Gastrocnemius medialis (tissue), 4 donors: ENCODE measurements at regions not wholly inside any gene's neighbourhood (a gene's known extent, or its start where the extent isn't known, plus 50 kb on each side); places are given as distances from the start of the nearest gene placed in this dataset.
"Not testable (repeated sequence)": the region's sequence is repeated elsewhere in the genome, so short reads cannot be mapped to it uniquely, and the experiment has no call there.

ENCODE experiments used
- ATAC-seq, 2 donors: fragments of 150-250 bp; one replicate each; pipeline ENCODE4 v1.9.1; 2016
- DNase-seq, 2 donors: peaks; one replicate each; pipeline ENCODE4 v3.0.0-alpha.2; 2019
- H3K27ac ChIP-seq, 4 donors: fragments of 200-600 bp; sonication (generic); 1 replicate in 1 of 4; 2 replicates in 3 of 4; pipeline ENCODE4 v1.5.1; 2016 to 2018; ENCODE audit warnings: mild to moderate bottlenecking in 2 of 4, moderate library complexity in 1 of 4
- H3K27me3 ChIP-seq, 3 donors: fragments of 200-600 bp; sonication (generic) in 2 of 3; 1 replicate in 1 of 3; 2 replicates in 2 of 3; pipeline versions ENCODE4 v1.5.1 to v1.6.0; 2016 to 2019; ENCODE audit warnings: mild to moderate bottlenecking in 1 of 3, moderate library complexity in 1 of 3
- H3K36me3 ChIP-seq, 2 donors: fragments of 200-600 bp; sonication (generic) in 1 of 2; one replicate each; pipeline ENCODE4 v1.5.1; 2017 to 2018
- H3K4me1 ChIP-seq, 2 donors: fragments of 200-600 bp; sonication (generic) in 1 of 2; one replicate each; pipeline ENCODE4 v1.5.1; 2016 to 2017; ENCODE audit warnings: mild to moderate bottlenecking in 2 of 2
- H3K4me3 ChIP-seq, 4 donors: fragments of 200-600 bp; sonication (generic) in 3 of 4; 1 replicate in 1 of 4; 2 replicates in 3 of 4; pipeline ENCODE4 v1.5.1; 2016 to 2019; ENCODE audit warnings: mild to moderate bottlenecking in 2 of 4
- H3K9me3 ChIP-seq, 3 donors: fragments of 200-600 bp; sonication (generic) in 2 of 3; 1 replicate in 1 of 3; 2 replicates in 2 of 3; pipeline ENCODE4 v1.5.1; 2016 to 2019
- POLR2A ChIP-seq, 2 donors: fragments of 450-650 bp; IDR thresholded peaks; one replicate each; pipeline ENCODE4 v1.6.1; 2017; ENCODE audit warnings: antibody characterized with exemption in 2 of 2, mild to moderate bottlenecking in 2 of 2, moderate library complexity in 2 of 2
- in situ Hi-C, 4 donors: fragments of 200-750 bp; cut with MboI; loops; one replicate each; pipeline versions ENCODE4 v1.15.0 to v1.8.0; 2017; ENCODE audit warnings: low sequenced_read_pairs in 4 of 4
- intact Hi-C: fragments of 100-400 bp; cut with DNase I; formaldehyde crosslinking; loops from one replicate; pipeline ENCODE4 v1.15.1; 2023; ENCODE audit warnings: low total_unique reads
- TF ChIP-seq, protein P1 (sequence below), 5 experiments: fragments of 450-650 bp in 3 of 5; fragments of 200-600 bp in 2 of 5; sonication (generic) in 2 of 5; IDR thresholded peaks in 4 of 5; conservative IDR thresholded peaks in 1 of 5; 1 replicate in 4 of 5; 2 replicates in 1 of 5; pipeline ENCODE4 v1.5.1; 2016 to 2019; ENCODE audit warnings: antibody characterized with exemption in 5 of 5, mild to moderate bottlenecking in 3 of 5, moderate library complexity in 3 of 5

DNA sequence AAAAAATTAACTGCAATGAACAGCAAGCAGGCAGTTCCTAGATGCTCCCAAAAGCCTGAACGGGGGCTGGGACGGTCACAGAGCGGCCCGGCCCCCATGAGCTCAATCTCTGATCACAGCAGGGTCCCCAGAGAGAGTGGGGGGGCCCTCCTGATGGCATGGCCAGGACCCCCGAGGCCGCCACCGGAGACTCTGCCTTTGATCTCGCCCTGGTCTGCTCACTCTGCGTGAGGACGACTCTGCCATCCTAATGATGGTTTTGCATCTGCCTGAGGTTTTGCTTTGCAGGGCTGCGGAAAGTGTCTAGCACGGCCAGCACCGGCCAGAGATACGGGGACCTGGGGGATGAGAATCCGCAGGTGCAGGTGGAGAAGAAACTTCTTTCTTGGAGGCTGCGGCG lies 103.8 kb downstream of the SHOX start:
- DNase-seq (no peak), ATAC-seq (no peak)
- H3K9me3 ChIP-seq: no peaks in the 10 kb centered on the region
- H3K4me3 ChIP-seq: no peak overlapping the region
- H3K27ac ChIP-seq: no peak overlapping the region
- in situ Hi-C loops: no loop called here
- no peaks in the 10 kb centered on the region for H3K4me1 ChIP-seq
- TF ChIP-seq POLR2A (IDR thresholded peaks at IDR 0.05): no peak
- TF ChIP-seq, protein P1, sequence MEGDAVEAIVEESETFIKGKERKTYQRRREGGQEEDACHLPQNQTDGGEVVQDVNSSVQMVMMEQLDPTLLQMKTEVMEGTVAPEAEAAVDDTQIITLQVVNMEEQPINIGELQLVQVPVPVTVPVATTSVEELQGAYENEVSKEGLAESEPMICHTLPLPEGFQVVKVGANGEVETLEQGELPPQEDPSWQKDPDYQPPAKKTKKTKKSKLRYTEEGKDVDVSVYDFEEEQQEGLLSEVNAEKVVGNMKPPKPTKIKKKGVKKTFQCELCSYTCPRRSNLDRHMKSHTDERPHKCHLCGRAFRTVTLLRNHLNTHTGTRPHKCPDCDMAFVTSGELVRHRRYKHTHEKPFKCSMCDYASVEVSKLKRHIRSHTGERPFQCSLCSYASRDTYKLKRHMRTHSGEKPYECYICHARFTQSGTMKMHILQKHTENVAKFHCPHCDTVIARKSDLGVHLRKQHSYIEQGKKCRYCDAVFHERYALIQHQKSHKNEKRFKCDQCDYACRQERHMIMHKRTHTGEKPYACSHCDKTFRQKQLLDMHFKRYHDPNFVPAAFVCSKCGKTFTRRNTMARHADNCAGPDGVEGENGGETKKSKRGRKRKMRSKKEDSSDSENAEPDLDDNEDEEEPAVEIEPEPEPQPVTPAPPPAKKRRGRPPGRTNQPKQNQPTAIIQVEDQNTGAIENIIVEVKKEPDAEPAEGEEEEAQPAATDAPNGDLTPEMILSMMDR (IDR thresholded peaks at IDR 0.05 in 4 of 5, conservative IDR thresholded peaks at IDR 0.05 in 1 of 5): no peak
- intact Hi-C loops: no loop called here
- no peaks in the 10 kb centered on the region for H3K27me3 ChIP-seq
- H3K36me3 ChIP-seq: no peaks in the 10 kb centered on the region

DNA sequence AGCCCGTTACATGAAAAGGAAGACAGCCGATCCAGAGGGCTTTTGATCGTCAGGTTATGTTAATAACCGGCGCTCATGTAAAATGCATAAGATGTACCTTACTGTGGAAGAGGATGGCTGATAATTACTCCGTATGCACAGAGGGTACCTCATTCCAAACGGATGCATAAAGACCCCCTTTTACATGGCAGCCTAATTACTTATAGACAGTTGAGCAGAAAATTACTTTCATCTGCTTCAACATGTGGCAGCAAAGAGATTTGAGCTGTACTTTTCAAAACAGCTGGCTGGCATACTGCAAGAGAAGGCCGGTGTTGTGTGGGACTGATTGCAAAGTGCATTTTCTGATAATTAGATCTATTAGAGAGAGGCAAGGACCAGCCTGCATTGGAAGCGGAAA lies 103.4 kb downstream of the SHOX start:
- ATAC-seq (no peak), DNase-seq (no peak)
- in situ Hi-C loops: no loop called here
- TF ChIP-seq, protein P1 (IDR thresholded peaks at IDR 0.05 in 4 of 5, conservative IDR thresholded peaks at IDR 0.05 in 1 of 5): no peak
- TF ChIP-seq POLR2A (IDR thresholded peaks at IDR 0.05): no peak
- intact Hi-C loops: no loop called here
- Histone ChIP-seq H3K36me3 (no peaks in the 10 kb centered on the region), H3K27me3 (no peaks in the 10 kb centered on the region), H3K27ac (no peak overlapping the region), H3K4me1 (no peaks in the 10 kb centered on the region), H3K4me3 (no peak overlapping the region), H3K9me3 (no peaks in the 10 kb centered on the region)

DNA sequence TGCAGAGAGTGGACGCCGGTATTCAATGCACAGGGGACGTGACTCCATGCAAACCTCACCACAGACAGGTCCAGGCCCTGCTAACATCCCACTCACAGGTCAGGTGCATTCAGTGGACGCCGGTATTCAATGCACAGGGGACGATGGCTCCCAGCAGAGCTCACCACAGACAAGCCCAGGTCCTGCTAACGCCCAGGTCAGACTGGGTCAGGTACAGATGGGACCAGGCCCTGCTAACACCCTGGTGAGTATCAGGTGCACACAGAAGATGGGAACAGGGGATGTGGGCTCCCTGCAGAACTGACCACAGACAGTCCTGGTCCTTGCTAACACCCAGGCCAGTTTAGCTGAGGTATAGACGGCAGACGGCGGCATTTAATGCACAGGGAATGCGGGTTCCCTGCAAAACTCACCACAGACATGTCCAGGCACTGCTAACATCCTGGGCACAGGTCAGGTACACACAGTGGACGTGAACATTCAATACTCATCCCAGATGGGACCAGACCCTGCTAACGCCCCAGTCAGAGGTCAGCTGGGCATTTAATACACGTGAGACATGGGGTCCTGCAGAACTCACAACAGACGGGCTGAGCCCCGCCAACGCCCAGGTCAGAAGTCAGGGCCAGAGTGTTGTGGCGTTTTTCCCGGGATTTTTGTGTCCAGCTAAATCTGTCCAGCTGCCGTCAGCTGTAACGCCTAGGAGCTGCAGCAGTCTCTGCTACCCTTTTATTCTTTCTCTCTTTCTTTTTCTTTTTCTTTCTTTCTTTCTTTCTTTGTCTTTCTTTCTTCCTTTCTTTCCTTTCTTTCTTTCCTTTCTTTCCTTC lies 99.2 kb downstream of the SHOX start:
- in situ Hi-C loops: no loop called here
- ATAC-seq (no peak), DNase-seq (no peak)
- Histone ChIP-seq H3K4me3 (no peak overlapping the region), H3K27ac (no peak overlapping the region), H3K9me3 (no peaks in the 10 kb centered on the region), H3K27me3 (no peaks in the 10 kb centered on the region), H3K4me1 (no peaks in the 10 kb centered on the region), H3K36me3 (no peaks in the 10 kb centered on the region)
- intact Hi-C loops: no loop called here
- TF ChIP-seq, protein P1 (IDR thresholded peaks at IDR 0.05 in 4 of 5, conservative IDR thresholded peaks at IDR 0.05 in 1 of 5): no peak
- TF ChIP-seq POLR2A (IDR thresholded peaks at IDR 0.05): no peak

DNA sequence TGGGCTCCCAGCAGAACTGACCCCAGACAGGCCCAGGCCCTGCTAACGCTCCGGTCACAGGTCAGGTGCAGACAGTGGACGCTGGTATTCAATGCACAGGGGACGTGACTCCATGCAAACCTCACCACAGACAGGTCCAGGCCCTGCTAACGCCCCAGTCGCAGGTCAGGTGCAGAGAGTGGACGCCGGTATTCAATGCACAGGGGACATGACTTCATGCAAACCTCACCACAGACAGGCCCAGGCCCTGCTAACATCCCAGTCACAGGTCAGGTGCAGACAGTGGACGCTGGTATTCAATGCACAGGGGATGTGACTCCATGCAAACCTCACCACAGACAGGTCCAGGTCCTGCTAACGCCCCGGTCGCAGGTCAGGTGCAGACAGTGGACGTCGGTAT lies 98.5 kb downstream of the SHOX start:
- H3K4me3 ChIP-seq, H3K4me1 ChIP-seq, H3K27ac ChIP-seq, H3K27me3 ChIP-seq, H3K36me3 ChIP-seq, intact Hi-C loops, in situ Hi-C loops, H3K9me3 ChIP-seq, ATAC-seq, DNase-seq: not testable (repeated sequence)

DNA sequence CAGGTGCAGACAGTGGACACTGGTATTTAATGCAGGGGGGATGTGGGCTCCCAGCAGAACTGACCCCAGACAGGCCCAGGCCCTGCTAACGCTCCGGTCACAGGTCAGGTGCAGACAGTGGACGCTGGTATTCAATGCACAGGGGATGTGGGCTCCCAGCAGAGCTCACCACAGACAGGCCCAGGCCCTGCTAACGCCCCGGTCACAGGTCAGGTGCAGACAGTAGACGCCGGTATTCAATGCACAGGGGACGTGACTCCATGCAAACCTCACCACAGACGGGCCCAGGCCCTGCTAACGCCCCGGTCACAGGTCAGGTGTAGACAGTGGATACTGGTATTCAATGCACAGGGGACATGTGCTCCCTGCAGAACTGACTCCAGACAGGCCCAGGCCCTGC lies 98.0 kb downstream of the SHOX start:
- H3K27ac ChIP-seq, ATAC-seq, H3K36me3 ChIP-seq, in situ Hi-C loops, intact Hi-C loops, H3K27me3 ChIP-seq, H3K4me3 ChIP-seq, DNase-seq, H3K4me1 ChIP-seq, H3K9me3 ChIP-seq: not testable (repeated sequence)
